Aorta (tissue), 5 donors: ENCODE measurements at regions not wholly inside any gene's neighbourhood (a gene's known extent, or its start where the extent isn't known, plus 50 kb on each side); places are given as distances from the start of the nearest gene placed in this dataset.

Experiments used
- ATAC-seq: fragments of 200-7000 bp; cut with Tn5 transposase; one replicate; pipeline ENCODE4 v1.9.1; 2022; ENCODE audit warnings: moderate library complexity; ENCODE audit not compliant: low FRiP score
- DNase-seq, 2 donors: peaks; one replicate each; pipeline ENCODE4 v3.0.0-alpha.2; 2020
- H3K27ac ChIP-seq, 2 donors: one replicate each; pipeline ENCODE4 v1.5.1; 2013; ENCODE audit warnings: low read length in 2 of 2, mild to moderate bottlenecking in 2 of 2, moderate library complexity in 2 of 2, control low read depth in 1 of 2, inconsistent platforms in 1 of 2, low read depth in 1 of 2
- H3K27me3 ChIP-seq, 2 donors: one replicate each; pipeline ENCODE4 v1.6.1; 2013; ENCODE audit warnings: control low read depth in 1 of 2, low read length in 1 of 2, mild to moderate bottlenecking in 1 of 2, moderate library complexity in 1 of 2; ENCODE audit not compliant: insufficient read depth in 2 of 2, control insufficient read depth in 1 of 2
- H3K36me3 ChIP-seq, 2 donors: one replicate each; pipeline ENCODE4 v1.6.1; 2013; ENCODE audit warnings: control low read depth in 1 of 2, low read length in 1 of 2, mild to moderate bottlenecking in 1 of 2; ENCODE audit not compliant: insufficient read depth in 2 of 2, control insufficient read depth in 1 of 2
- H3K4me1 ChIP-seq, 2 donors: one replicate each; pipeline ENCODE4 v1.6.1; 2013; ENCODE audit warnings: low read length in 2 of 2, control low read depth in 1 of 2, mild to moderate bottlenecking in 1 of 2, moderate library complexity in 1 of 2; ENCODE audit not compliant: insufficient read depth in 2 of 2, control insufficient read depth in 1 of 2
- H3K4me3 ChIP-seq, 2 donors: one replicate each; pipeline ENCODE4 v1.5.1; 2013; ENCODE audit warnings: low read length in 2 of 2, control low read depth in 1 of 2, mild to moderate bottlenecking in 1 of 2
- H3K9me3 ChIP-seq: one replicate; pipeline ENCODE4 v1.6.1; 2013; ENCODE audit warnings: mild to moderate bottlenecking, low read length; ENCODE audit not compliant: control insufficient read depth
- WGBS, 2 donors: extraction: QIAGEN DNeasy Blood & Tissue Kit; methylation state at CpG; one replicate each; pipeline ENCODE4 v1.1.7; 2013; 5-methylcytosine and 5-hydroxymethylcytosine counted together
- intact Hi-C, 2 donors: fragments of 100-400 bp; cut with DNase I; formaldehyde crosslinking; loops; one replicate each; pipeline versions ENCODE4 v1.14.2 to v1.15.0; 2022
- donor health status: healthy with polysubstance abuse.
- donor health status: Bipolar disorder and iron deficiency.
- donor health status: DM: no; HTN: no; CAD: no.
- donor health status: DM: no; HTN: no; CAD: no.
- donor health status: DM: yes; HTN: yes; CAD: no.

DNA sequence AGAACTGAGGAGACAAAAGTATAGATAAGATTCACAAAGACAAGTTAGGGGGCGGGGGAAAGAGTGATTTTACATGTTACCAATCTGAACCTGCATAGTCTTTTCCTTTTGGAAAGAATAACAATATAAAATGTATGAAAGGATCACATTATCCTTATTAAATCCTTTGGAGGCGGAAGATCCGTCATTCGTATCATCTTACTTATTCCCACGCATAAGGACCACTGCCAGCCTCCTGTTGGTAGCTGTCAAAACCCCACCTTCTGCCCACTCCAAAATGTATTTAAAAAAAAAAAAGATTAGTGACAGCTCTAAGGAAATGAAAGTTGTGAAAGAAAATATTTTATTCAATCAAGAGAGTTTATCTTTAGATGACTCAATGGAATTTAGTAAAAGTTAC, 821.0 kb upstream of the CELF2 start:
- H3K27ac ChIP-seq = no peak overlapping the region
- no peaks in the 10 kb centered on the region for H3K4me1 ChIP-seq
- no peak for ATAC-seq
- no peaks in the 10 kb centered on the region for H3K36me3 ChIP-seq
- DNase-seq = no peak
- intact Hi-C loops = no loop called here
- 90 to 92% methylated on average over 5 of the region's 5 CpGs for WGBS, 2 donors
- H3K9me3 ChIP-seq = no peaks in the 10 kb centered on the region
- no peak overlapping the region for H3K4me3 ChIP-seq
- H3K27me3 ChIP-seq = no peaks in the 10 kb centered on the region

DNA sequence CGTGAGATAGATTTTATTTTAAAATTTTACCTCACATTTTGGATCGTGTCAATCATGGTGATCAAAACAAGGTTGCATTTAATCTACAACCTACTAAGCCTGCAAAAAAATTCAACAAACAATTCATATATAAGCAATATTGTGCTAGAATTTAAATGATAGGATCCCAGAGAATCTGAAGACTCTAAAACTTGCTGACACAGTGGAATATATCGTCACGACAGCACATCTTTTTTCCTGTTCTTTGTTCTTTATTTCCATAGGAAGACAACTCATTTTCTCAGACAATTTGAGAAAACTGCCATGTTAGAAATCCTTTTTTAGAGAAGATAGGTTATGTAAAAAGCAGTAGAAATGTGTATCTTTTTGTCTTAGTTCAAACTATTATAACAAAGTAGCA, 820.2 kb upstream of the CELF2 start:
- Histone ChIP-seq H3K4me1 (no peaks in the 10 kb centered on the region), H3K27ac (no peak overlapping the region), H3K36me3 (no peaks in the 10 kb centered on the region), H3K4me3 (no peak overlapping the region), H3K9me3 (no peaks in the 10 kb centered on the region), H3K27me3 (no peaks in the 10 kb centered on the region)
- DNase-seq (no peak), ATAC-seq (no peak)
- WGBS, 2 donors = 96% methylated on average over 4 of the region's 4 CpGs
- intact Hi-C loops = no loop called here

DNA sequence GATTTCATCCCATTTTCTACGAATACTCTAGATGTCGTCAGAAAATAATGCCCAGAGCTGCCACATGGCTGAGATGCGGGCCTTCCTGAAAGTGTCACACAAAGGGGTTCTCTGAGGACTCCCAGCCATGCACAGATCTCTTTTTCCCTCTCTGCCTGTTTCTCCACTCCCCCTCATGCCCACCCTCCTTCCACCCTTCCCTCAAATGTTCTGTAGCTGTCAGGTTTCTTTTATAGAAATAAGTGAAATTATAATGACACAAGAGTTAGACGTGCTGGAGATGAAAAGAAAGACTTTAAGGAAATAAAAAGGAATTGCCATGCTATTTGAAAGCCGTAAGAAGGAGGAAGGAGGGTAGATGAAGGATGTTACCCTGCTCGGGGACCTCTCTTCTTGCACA, 819.3 kb upstream of the CELF2 start:
- no peak for DNase-seq
- no peaks in the 10 kb centered on the region for H3K9me3 ChIP-seq
- 79 to 80% methylated on average over 6 of the region's 6 CpGs for WGBS, 2 donors
- H3K4me1 ChIP-seq = no peaks in the 10 kb centered on the region
- H3K27me3 ChIP-seq = no peaks in the 10 kb centered on the region
- intact Hi-C loops = no loop called here
- no peak for ATAC-seq
- H3K36me3 ChIP-seq = no peaks in the 10 kb centered on the region
- no peak overlapping the region for H3K27ac ChIP-seq
- H3K4me3 ChIP-seq = no peak overlapping the region

DNA sequence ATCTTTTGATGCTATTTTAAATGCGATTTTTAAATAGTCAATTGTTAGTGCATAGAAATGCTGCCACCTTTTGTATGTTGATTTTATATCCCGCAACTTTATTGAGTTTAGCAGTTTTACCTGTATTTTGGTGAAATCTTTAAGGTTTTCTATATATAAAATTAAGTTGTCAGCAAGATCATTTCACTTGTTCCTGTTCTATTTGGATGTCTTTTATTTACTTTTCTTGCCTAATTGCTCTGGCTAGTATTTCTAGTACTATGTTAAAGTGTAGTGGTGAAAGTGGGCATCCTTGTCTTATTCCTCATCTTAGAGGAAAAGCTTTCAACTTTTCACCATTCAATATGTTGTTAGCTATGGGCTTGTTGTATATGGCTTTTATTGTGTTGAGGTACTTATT, 813.3 kb upstream of the CELF2 start:
- no peaks in the 10 kb centered on the region for H3K36me3 ChIP-seq
- WGBS, 2 donors = 95 to 98% methylated on average over 2 of the region's 2 CpGs
- intact Hi-C loops = no loop called here
- no peaks in the 10 kb centered on the region for H3K9me3 ChIP-seq
- no peak for DNase-seq
- H3K27ac ChIP-seq = no peak overlapping the region
- no peaks in the 10 kb centered on the region for H3K4me1 ChIP-seq
- no peak overlapping the region for H3K4me3 ChIP-seq
- H3K27me3 ChIP-seq = no peaks in the 10 kb centered on the region
- no peak for ATAC-seq

DNA sequence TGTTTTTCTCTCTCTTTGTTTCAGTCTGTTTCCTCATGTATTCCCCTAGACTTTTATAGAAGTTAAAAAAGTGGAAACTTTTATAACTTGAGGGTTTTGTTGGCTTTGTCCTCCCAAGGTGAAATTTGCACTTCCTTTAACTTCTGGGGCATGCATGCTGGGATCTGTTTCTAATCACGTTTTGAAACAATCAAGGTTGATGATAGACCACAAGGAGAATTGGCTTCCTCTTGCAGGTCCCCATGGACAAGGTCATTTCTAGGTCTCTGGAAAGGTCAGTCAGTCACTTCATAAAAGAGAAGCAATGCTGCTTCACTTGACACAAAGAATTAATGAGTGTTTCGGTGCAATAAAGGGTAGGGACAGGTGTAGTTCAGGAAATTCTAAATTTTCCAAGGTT, 811.8 kb upstream of the CELF2 start:
- 85 to 89% methylated on average over 2 of the region's 2 CpGs for WGBS, 2 donors
- Histone ChIP-seq H3K27me3 (no peaks in the 10 kb centered on the region), H3K4me3 (no peak overlapping the region), H3K36me3 (no peaks in the 10 kb centered on the region), H3K27ac (no peak overlapping the region), H3K9me3 (no peaks in the 10 kb centered on the region), H3K4me1 (no peaks in the 10 kb centered on the region)
- intact Hi-C loops = no loop called here
- ATAC-seq (no peak), DNase-seq (no peak)

DNA sequence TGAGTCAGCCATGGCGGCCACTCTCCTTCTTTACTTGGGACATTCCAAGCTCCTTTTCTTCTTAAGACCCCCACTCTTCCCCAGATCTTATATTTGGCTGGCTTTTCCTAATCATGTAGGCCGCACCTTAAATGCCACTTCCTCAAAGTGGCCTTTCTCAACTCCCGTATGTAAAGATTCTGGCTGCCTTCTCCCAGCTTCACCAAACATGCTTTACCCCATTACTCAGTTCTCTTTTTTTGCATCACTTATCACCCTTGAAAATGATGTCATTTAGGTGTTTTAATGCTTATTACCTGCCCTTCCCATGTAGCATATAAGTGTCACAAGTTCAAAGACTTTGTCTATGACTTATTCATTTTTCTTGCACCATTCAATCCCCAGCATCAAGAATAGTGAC, 810.1 kb upstream of the CELF2 start:
- Histone ChIP-seq H3K27me3 (no peaks in the 10 kb centered on the region), H3K27ac (no peak overlapping the region), H3K4me1 (no peaks in the 10 kb centered on the region), H3K4me3 (no peak overlapping the region), H3K36me3 (no peaks in the 10 kb centered on the region), H3K9me3 (no peaks in the 10 kb centered on the region)
- 91 to 97% methylated on average over 3 of the region's 3 CpGs for WGBS, 2 donors
- intact Hi-C loops = no loop called here
- ATAC-seq (no peak), DNase-seq (no peak)

DNA sequence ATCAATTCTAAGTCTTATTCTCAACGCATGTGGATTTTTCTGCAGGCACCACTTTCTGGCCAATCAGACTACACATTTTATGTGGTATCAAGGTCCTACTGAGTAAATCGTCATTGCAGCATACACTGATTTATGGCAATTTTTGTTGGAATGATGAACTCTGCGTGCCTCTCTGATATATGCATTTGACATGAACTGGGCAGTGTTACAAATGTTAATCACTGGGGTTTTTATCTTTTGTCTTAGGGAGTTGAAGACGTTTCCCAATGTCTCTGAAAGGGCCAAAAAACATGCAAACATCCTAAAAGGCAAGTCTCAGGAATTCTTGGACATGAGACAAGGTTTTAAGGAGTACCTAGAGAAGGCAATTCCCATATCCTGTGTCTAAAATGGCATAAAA, 809.5 kb upstream of the CELF2 start:
- H3K36me3 ChIP-seq = no peaks in the 10 kb centered on the region
- DNase-seq (no peak), ATAC-seq (no peak)
- no peak overlapping the region for H3K27ac ChIP-seq
- H3K27me3 ChIP-seq = no peaks in the 10 kb centered on the region
- H3K9me3 ChIP-seq = no peaks in the 10 kb centered on the region
- intact Hi-C loops = no loop called here
- no peaks in the 10 kb centered on the region for H3K4me1 ChIP-seq
- WGBS, 2 donors = 13 to 14% methylated on average over 4 of the region's 4 CpGs
- H3K4me3 ChIP-seq = no peak overlapping the region

DNA sequence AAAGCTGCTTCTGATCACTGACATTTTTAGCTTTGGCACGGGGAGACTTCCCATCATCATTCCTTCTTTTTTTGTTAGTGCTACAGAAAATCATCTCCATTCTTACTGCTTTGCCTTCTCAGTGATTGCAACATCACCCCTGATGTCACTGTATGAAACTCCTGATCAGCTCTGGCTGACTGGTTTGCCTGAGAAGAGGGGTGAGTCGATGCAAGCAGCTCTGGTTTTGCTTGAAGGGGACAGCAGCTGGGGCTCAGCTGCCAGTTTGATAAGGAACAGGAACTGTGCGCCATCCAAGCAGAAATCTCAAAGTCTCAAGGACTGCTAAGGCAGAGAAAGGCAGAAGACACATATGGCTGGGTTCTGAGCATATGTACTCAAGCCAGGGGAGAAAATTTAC, 808.5 kb upstream of the CELF2 start:
- Histone ChIP-seq H3K4me3 (no peak overlapping the region), H3K36me3 (no peaks in the 10 kb centered on the region), H3K4me1 (no peaks in the 10 kb centered on the region), H3K27me3 (no peaks in the 10 kb centered on the region), H3K27ac (no peak overlapping the region), H3K9me3 (no peaks in the 10 kb centered on the region)
- peak in 1 of 2 donors; percentile 38 for DNase-seq
- intact Hi-C loops = no loop called here
- WGBS, 2 donors = 27 to 31% methylated on average over 3 of the region's 3 CpGs
- peak; percentile 80 for ATAC-seq

DNA sequence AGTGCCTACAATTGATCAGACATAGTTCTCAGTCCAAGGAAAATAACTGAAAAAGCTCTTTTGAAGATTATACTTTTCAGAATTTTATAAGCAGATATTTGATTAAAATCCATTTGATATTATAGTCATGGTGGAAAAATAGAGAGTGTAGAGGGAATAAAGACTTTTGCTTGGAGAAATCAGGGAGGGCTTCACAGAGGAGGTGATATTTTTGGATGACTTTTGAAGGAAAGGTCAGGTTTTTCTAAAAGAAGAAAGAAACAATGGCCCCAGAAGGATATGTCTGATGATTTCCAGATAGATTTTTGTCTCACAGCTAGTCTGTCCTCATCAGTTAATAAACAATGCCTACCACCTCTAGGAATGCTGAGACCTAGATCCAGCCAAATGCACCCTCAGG, 806.3 kb upstream of the CELF2 start:
- intact Hi-C loops = no loop called here
- Histone ChIP-seq H3K27me3 (no peaks in the 10 kb centered on the region), H3K9me3 (no peaks in the 10 kb centered on the region), H3K27ac (no peak overlapping the region), H3K4me1 (no peaks in the 10 kb centered on the region), H3K36me3 (no peaks in the 10 kb centered on the region), H3K4me3 (no peak overlapping the region)
- ATAC-seq = no peak
- no peak for DNase-seq

DNA sequence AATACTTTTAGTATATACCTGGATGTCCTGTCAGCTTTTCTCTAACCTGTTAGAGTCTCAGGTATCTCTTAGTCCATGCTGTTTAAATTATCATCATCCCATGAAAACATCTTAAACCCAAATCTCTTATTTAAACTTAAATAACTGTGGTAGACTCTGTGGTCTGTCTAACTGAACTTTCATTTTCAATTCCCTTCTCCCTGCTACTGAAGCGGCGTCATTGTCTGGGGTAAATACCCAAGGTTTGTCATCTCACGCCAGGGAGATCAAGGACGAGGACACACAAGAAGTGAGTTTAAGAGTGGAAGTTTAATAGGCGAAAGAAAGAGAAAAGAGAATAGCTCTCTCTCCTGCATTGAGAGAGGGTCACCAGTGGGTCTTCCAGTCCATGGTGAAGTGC, 804.4 kb upstream of the CELF2 start:
- no peak overlapping the region for H3K27ac ChIP-seq
- DNase-seq = no peak
- H3K4me3 ChIP-seq = no peak overlapping the region
- H3K27me3 ChIP-seq = no peaks in the 10 kb centered on the region
- H3K36me3 ChIP-seq = no peaks in the 10 kb centered on the region
- 93 to 96% methylated on average over 5 of the region's 5 CpGs for WGBS, 2 donors
- ATAC-seq = no peak
- no peaks in the 10 kb centered on the region for H3K9me3 ChIP-seq
- intact Hi-C loops = no loop called here
- H3K4me1 ChIP-seq = no peaks in the 10 kb centered on the region
